ENCODE measurements at regions not wholly inside any gene's neighbourhood (a gene's known extent, or its start where the extent isn't known, plus 50 kb on each side); places are given as distances from the start of the nearest gene placed in this dataset.

GRCh38 chr5:105448271-105448670, 1885.7 kb upstream of the NUDT12 start:
- no peak for DNase-seq (ENCODE audit: low read depth in 2 of 2)

GRCh38 chr5:105430516-105430915, 1867.9 kb upstream of the NUDT12 start:
- DNase-seq (ENCODE audit: low read depth in 2 of 2): no peak

- no peak for DNase-seq (ENCODE audit: low read depth in 2 of 2)
Measured at GRCh38 chr5:105428451-105429380, 1866.1 kb upstream of the NUDT12 start.

- no peak for DNase-seq (ENCODE audit: low read depth in 2 of 2)
Measured at GRCh38 chr5:105414067-105414466, 1851.5 kb upstream of the NUDT12 start.

DNA sequence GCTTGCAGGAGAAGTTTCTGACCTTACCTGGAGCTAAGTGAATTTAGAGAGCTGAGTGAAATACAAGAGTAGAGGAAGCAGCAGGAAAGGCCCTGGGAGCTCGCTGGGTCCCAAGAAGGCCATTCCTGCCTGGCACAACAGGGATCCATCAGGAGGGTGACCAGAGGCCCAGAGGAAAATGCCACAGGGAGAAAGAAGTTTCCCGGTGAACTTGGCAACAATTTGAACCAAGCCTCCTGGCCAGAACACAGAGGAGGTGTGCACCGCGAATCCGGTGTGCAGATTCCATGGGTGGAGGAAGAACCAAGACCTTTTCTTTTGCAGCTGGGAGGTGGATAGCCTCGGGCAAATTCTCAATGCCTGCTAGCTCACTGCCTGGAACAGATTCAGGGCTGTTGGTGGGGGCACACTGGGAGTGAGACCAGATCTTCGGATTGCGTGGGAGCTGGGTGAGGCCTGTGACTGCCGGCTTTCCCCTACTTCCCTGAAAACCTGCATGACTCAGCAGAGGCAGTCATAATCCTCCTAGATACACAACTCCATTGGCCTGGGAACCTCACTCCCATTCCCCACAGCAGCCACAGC, 1850.9 kb upstream of the NUDT12 start:
- DNase-seq (ENCODE audit: low read depth in 2 of 2): no peak

- no peak for DNase-seq (ENCODE audit: low read depth in 2 of 2)
Measured at GRCh38 chr5:105409695-105410094, 1847.1 kb upstream of the NUDT12 start.

DNA sequence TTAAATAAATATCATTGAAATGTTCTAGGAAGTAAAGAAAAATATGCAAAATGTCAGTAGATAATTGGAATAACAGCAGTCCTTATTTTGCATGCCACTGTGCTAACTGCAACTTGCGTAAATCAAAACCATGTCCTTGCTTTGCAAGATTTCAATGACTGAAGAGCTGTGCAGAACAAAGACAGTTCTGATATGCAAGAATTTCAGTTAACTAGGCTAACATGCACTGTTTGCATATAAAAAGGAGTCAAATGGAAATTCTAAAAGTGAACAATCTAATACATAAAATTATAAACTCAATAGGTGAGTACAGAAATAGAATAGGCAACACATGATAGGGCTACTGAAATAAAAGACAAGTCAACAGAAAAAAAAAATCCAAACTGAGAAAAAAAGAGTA, 1844.6 kb upstream of the NUDT12 start:
- DNase-seq (ENCODE audit: low read depth in 2 of 2): no peak

DNA sequence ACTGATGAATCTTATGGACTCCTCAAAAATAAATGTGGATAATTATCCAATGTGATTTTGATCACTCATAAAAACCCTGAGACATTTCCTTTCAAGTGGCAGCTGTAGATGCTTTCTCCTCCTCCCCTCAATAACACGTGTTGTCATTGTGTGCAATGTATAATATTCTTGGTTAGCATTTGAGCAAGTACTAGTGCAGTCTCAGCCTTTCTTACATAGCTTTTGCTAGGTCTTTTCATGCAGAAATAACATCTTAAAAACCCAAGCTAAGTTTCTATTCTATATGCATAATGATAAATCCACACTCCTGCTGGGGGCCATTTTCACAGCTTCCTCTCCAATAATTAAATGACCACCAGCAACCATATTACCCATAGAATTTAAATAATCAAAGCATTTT, 1835.2 kb upstream of the NUDT12 start:
- DNase-seq (ENCODE audit: low read depth in 2 of 2): no peak

DNA sequence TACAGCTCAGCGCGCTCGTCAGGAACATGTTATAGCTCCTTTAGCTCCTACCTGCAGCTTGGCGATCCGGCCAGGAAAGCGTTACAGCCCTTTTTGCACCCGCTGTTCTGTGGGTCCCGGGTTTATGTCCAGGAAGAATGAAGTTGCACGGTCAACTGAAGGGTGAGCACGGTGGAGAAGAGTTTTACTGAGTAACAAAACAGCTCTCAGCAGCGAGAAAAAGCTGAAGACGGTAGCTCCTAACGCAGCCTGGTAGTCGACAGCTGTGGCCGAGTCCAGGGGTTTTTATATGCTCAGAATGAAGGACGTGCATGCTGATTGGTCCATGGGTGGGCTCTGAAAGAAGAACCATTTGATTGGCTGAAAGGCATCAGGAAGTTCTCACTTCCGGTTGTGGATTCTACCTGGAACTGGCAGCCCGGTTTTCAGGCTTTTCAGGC, 1830.1 kb upstream of the NUDT12 start:
- DNase-seq (ENCODE audit: low read depth in 2 of 2): no peak

GRCh38 chr5:105392122-105392709, 1829.6 kb upstream of the NUDT12 start:
- no peak for DNase-seq (ENCODE audit: low read depth in 2 of 2)

GRCh38 chr5:105380126-105380525, 1817.5 kb upstream of the NUDT12 start:
- no peak for DNase-seq (ENCODE audit: low read depth in 2 of 2)

- DNase-seq (ENCODE audit: low read depth in 2 of 2): no peak
Measured at GRCh38 chr5:105371169-105371568, 1808.6 kb upstream of the NUDT12 start.

GRCh38 chr5:105350486-105351140, 1788.0 kb upstream of the NUDT12 start:
- DNase-seq (ENCODE audit: low read depth in 2 of 2): no peak

DNA sequence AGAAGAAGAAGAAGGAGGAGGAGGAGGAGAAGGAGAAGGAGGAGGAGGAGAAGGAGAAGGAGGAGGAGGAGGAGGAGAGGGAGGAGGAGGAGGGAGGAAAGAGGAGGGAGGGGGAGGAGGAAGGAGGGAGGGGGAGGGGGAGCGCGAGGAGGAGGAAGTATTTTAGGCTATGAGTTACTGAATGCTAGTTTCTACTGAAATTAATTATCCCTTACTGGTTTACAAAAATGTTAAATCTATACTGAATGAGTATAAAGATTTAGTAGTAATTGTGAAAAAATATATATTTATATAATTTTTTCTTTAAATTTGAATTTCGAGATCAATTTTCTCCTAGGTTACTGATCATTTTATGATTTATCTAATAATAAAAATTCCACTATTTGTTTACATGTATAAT, 1769.0 kb upstream of the NUDT12 start:
- no peak for DNase-seq (ENCODE audit: low read depth in 2 of 2)

DNA sequence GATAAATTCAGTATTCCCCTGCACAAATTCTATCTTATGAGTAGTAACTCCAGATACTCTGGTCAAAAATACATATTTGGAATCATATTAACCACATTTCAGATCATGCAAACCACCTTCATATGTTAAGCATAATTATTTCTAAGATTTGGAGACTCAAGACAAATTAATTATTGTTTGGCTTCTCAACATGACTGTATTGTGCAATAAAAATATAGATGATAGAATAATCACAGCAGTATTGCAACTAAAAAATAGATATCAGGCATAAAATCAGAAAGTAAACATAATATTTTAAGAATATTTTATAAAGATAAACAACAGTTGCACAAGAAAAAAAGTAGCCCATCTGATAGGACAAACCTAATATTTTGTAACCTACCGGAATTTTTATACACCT, 1767.6 kb upstream of the NUDT12 start:
- no peak for DNase-seq (ENCODE audit: low read depth in 2 of 2)

- no peak for DNase-seq (ENCODE audit: low read depth in 2 of 2)
Measured at GRCh38 chr5:105304859-105305258, 1742.3 kb upstream of the NUDT12 start.

- DNase-seq (ENCODE audit: low read depth in 2 of 2): no peak
Measured at GRCh38 chr5:105288946-105289345, 1726.4 kb upstream of the NUDT12 start.

DNA sequence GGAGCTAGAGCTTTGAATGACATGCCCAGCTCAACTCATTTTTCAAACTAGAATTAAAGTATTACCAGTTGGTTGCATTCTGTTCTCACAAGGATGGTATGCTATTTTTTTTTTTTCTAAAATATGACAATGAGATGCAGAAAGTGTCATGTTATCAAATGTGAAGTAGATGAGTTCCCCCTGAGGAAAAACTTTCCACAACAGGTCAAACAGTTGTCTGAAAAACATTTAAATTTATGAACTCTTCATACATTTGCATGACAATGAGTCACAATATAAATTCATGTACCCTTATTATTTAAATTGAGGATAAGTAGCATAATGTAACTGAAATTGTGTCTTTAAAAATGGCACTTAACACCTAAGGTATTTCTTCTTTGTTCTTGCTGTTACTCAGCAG, 1720.5 kb upstream of the NUDT12 start:
- no peak for DNase-seq (ENCODE audit: low read depth in 2 of 2)

- no peak for DNase-seq (ENCODE audit: low read depth in 2 of 2)
Measured at GRCh38 chr5:105274079-105274478, 1711.5 kb upstream of the NUDT12 start.

- no peak for DNase-seq (ENCODE audit: low read depth in 2 of 2)
Measured at GRCh38 chr5:105263515-105263914, 1700.9 kb upstream of the NUDT12 start.

DNA sequence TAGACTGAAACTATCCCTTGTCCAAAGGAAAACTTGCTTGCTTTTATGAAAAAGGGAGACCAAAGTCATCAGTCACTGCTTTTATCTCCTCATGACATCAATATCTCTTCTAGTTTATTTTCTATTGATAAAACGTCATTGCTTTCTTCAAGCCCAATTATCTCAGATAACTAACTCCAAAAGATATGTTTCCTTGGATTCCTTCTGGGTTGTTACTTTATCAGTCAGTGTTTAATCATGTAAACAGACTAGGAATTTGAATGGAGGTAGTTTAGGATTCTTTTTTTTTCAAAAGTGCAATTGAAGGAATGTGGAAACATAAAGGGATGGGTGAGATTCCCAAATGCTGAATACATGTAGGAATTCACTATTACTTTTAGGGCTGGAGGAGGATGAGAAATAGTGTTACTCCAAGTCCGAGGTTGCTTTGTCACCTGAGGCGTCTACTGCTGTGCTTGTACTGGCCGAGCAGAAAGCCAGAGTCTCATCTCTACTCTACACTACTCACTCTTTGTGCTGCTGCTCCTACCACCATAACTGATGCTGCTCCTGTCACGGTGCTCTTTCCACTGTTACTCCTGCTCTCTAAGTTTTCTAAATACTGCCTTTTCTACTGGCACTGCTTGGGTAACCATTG, 1697.1 kb upstream of the NUDT12 start:
- DNase-seq (ENCODE audit: low read depth in 2 of 2): no peak

DNA sequence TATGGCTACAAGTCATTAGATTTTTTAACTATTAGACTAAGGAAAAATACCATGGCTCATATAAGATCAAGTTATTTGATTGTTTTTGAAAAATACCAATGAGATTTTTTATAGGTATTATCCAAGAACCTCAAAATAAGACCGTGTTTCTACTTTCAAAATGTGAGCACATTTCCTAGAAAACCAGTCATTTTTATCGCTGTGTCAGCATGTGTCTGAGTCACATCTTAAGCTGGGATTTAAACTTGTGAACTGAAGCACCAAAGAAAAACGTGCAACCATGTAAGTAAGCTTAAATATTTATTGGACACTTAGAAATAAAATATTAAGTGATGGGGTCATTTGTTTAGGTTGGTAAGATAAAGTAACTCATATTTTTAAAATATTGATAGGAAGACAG, 1676.0 kb upstream of the NUDT12 start:
- no peak for DNase-seq (ENCODE audit: low read depth in 2 of 2)
